GM23338 (cell line): ENCODE measurements at regions not wholly inside any gene's neighbourhood (a gene's known extent, or its start where the extent isn't known, plus 50 kb on each side); places are given as distances from the start of the nearest gene placed in this dataset.

Source experiments
- CTCF ChIP-seq, 2 experiments: fragments of 200-600 bp in 1 of 2; sonication (generic) in 1 of 2; conservative IDR thresholded peaks; 2 replicates each; pipeline versions ENCODE4 v1.5.1 to v1.6.1; 2016 to 2017; ENCODE audit warnings: antibody characterized with exemption in 2 of 2, low read depth in 2 of 2, mild to moderate bottlenecking in 2 of 2, moderate library complexity in 1 of 2
- EZH2 ChIP-seq: fragments of 200-600 bp; sonication (generic); IDR thresholded peaks from one replicate; pipeline ENCODE4 v1.8.0; 2017; ENCODE audit warnings: antibody characterized with exemption, mild to moderate bottlenecking, low read depth; ENCODE audit not compliant: unreplicated experiment
- POLR2AphosphoS5 ChIP-seq: IDR thresholded peaks from 2 replicates; pipeline ENCODE4 v1.6.1; 2016; ENCODE audit warnings: antibody characterized with exemption, low read depth

DNA sequence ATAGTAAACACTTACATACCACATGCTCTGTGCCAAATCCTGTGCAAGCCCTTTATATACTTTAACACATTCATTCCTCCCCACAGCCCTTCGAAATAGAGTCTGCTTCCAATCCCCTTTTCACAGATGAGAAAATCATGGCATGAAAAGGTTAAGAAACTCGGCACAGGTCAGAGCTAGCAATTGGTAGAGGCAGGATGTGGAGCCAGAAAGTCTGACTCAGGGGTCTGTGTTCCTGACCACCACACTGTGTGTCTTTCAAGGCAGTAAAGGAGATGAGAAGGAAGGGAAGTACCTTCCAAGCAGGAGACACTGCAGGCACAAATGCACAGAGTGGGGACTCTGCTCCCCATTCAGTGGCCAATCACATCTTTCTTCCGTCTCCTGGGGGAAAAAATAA, 61.1 kb downstream of the SCN11A start:
- no peak for TF ChIP-seq CTCF (conservative IDR thresholded peaks at IDR 0.05; ENCODE audit: low read depth in 2 of 2)
- no peak for TF ChIP-seq POLR2AphosphoS5
- TF ChIP-seq EZH2, result no peak
